B cell (primary cell): ENCODE measurements at regions not wholly inside any gene's neighbourhood (a gene's known extent, or its start where the extent isn't known, plus 50 kb on each side); places are given as distances from the start of the nearest gene placed in this dataset.

Source experiments
- ATAC-seq: fragments of 200-7000 bp; cut with Tn5 transposase; one replicate; pipeline ENCODE4 v1.10.0; 2021; ENCODE audit warnings: low read depth, mild to moderate bottlenecking, moderate number of reproducible peaks, moderate library complexity
- CTCF ChIA-PET: fragments of 350-600 bp; sonication (Branson Sonifier 250); formaldehyde crosslinking; loops from one replicate; lab custom pipeline; 2021; ENCODE audit warnings: antibody characterized with exemption, inconsistent platforms; lab: Charles Lee
- POLR2A ChIA-PET: fragments of 350-600 bp; sonication (Branson Sonifier 250); formaldehyde crosslinking; loops from one replicate; lab custom pipeline; 2021; ENCODE audit warnings: antibody characterized with exemption; lab: Charles Lee
- DNase-seq: peaks from one replicate; pipeline ENCODE4 v3.0.0; 2013
- H2AFZ ChIP-seq: 2 replicates; pipeline ENCODE4 v1.6.1; 2012; ENCODE audit warnings: mild to moderate bottlenecking, low read depth, low read length; ENCODE audit not compliant: insufficient read depth, poor library complexity, severe bottlenecking
- H3K27ac ChIP-seq, 2 donors: 1 replicate in 1 of 2; 2 replicates in 1 of 2; pipeline ENCODE4 v1.5.1; 2012 to 2013; ENCODE audit warnings: low read length in 2 of 2, mild to moderate bottlenecking in 2 of 2, moderate library complexity in 1 of 2
- H3K27me3 ChIP-seq, 4 experiments: fragments of 200-600 bp in 1 of 4; sonication (generic) in 1 of 4; replicated peaks in 1 of 4; 1 replicate in 2 of 4; 2 replicates in 2 of 4; pipeline versions ENCODE4 v1.6.1 to v1.7.0; 2013 to 2016; ENCODE audit warnings: low read length in 3 of 4, mild to moderate bottlenecking in 2 of 4, mixed read lengths in 1 of 4, moderate library complexity in 1 of 4; ENCODE audit not compliant: insufficient read depth in 4 of 4, control insufficient read depth in 3 of 4; ENCODE audit errors: control extremely low read depth in 1 of 4
- H3K36me3 ChIP-seq, 2 experiments: replicated peaks in 1 of 2; 1 replicate in 1 of 2; 2 replicates in 1 of 2; pipeline versions ENCODE4 v1.6.1 to v1.7.1; 2013; ENCODE audit warnings: low read length in 1 of 2; ENCODE audit not compliant: insufficient read depth in 2 of 2, control insufficient read depth in 1 of 2; ENCODE audit errors: control extremely low read depth in 1 of 2, extremely low read depth in 1 of 2
- H3K4me1 ChIP-seq, 2 donors: fragments of 200-600 bp in 1 of 2; sonication (generic) in 1 of 2; 1 replicate in 1 of 2; 2 replicates in 1 of 2; pipeline versions ENCODE4 v1.5.1 to v1.6.1; 2013 to 2017; ENCODE audit warnings: low read length in 2 of 2; ENCODE audit not compliant: control insufficient read depth in 2 of 2, insufficient read depth in 2 of 2
- H3K4me2 ChIP-seq: replicated peaks from 2 replicates; pipeline ENCODE3; 2012; ENCODE audit warnings: mild to moderate bottlenecking, low read depth, low read length; ENCODE audit not compliant: poor library complexity, severe bottlenecking
- H3K4me3 ChIP-seq, 5 experiments: fragments of 200-600 bp in 1 of 5; sonication (generic) in 1 of 5; 1 replicate in 3 of 5; 2 replicates in 2 of 5; pipeline versions ENCODE4 v1.5.1 to v1.7.0; 2011 to 2016; ENCODE audit warnings: low read length in 4 of 5, mild to moderate bottlenecking in 4 of 5, low read depth in 2 of 5, control low read depth in 1 of 5, moderate library complexity in 1 of 5; ENCODE audit not compliant: insufficient read depth in 1 of 5; ENCODE audit errors: control extremely low read depth in 1 of 5, extremely low read depth in 1 of 5
- H3K79me2 ChIP-seq: fragments of 200-600 bp; sonication (generic); one replicate; pipeline ENCODE4 v1.6.0; 2016; ENCODE audit warnings: low read length; ENCODE audit not compliant: control insufficient read depth, insufficient read depth
- H3K9ac ChIP-seq: fragments of 200-600 bp; sonication (generic); 2 replicates; pipeline ENCODE4 v1.6.1; 2017; ENCODE audit warnings: mild to moderate bottlenecking, low read length, moderate library complexity
- H3K9me3 ChIP-seq, 3 donors: one replicate each; pipeline versions ENCODE4 v1.6.1 to v1.7.1; 2013; ENCODE audit warnings: low read length in 2 of 3; ENCODE audit not compliant: control insufficient read depth in 2 of 3, insufficient read depth in 1 of 3; ENCODE audit errors: control extremely low read depth in 1 of 3
- H4K20me1 ChIP-seq: 2 replicates; pipeline ENCODE4 v1.6.0; 2012; ENCODE audit warnings: mild to moderate bottlenecking, low read length; ENCODE audit not compliant: insufficient read depth, control insufficient read depth, poor library complexity, severe bottlenecking
- H3K27ac Mint-ChIP-seq: one replicate; pipeline ENCODE4 v1.8.0; 2021; ENCODE audit warnings: mixed read lengths
- H3K27me3 Mint-ChIP-seq: one replicate; pipeline ENCODE4 v1.8.0; 2021; ENCODE audit warnings: mixed read lengths
- H3K4me1 Mint-ChIP-seq: one replicate; pipeline ENCODE4 v1.8.0; 2021; ENCODE audit warnings: mixed read lengths
- H3K4me3 Mint-ChIP-seq: one replicate; pipeline ENCODE4 v1.8.0; 2021; ENCODE audit warnings: mixed read lengths
- H3K9me3 Mint-ChIP-seq: one replicate; pipeline ENCODE4 v1.8.0; 2022; ENCODE audit warnings: mixed read lengths; ENCODE audit not compliant: insufficient read depth
- CTCF ChIP-seq: fragments of 200-600 bp; IDR thresholded peaks from one replicate; pipeline ENCODE4 v1.8.0; 2022; ENCODE audit warnings: antibody characterized with exemption, mild to moderate bottlenecking
- EZH2 ChIP-seq: IDR thresholded peaks from 2 replicates; pipeline ENCODE4 v1.6.1; 2012; ENCODE audit warnings: borderline replicate concordance, low read depth, mild to moderate bottlenecking, moderate library complexity, low read length; ENCODE audit not compliant: insufficient read depth, poor library complexity, severe bottlenecking
- WGBS: methylation state at CpG from one replicate; pipeline ENCODE4 v1.1.5; 2013; ENCODE audit warnings: missing lambda C conversion rate; ENCODE audit not compliant: insufficient coverage; 5-methylcytosine and 5-hydroxymethylcytosine counted together
- intact Hi-C: fragments of 100-400 bp; cut with micrococcal nuclease; formaldehyde crosslinking; loops from one replicate; pipeline ENCODE4 v1.10.0; 2022

GRCh38 chr4:76841026-76841425 lies 56.9 kb downstream of the SOWAHB start:
- CTCF ChIA-PET: no interaction called here
- Histone ChIP-seq H3K27ac (no peak overlapping the region), H3K79me2 (no peaks in the 10 kb centered on the region), H4K20me1 (no peaks in the 10 kb centered on the region), H3K4me2 (no peak overlapping the region), H3K36me3 (no peaks in the 10 kb centered on the region), H3K9me3 (peaks cover 0 to 12% (median 0%) of the 10 kb centered on the region in 3 donors), H3K27me3 (peaks cover 0 to 10% (median 0%) of the 10 kb centered on the region in 4 experiments), H3K4me1 (no peaks in the 10 kb centered on the region), H2AFZ (no peak overlapping the region), H3K4me3 (no peak overlapping the region), H3K9ac (no peak overlapping the region)
- POLR2A ChIA-PET: interaction anchor here (0.7 kb wide), 1 partner anchor 486 kb away, joined by 4 read pairs; no protein-coding TSS in a partner anchor
- WGBS: 100% methylated on average over 1 of the region's 3 CpGs
- no peak for TF ChIP-seq CTCF
- TF ChIP-seq EZH2: no peak
- H3K4me3 Mint-ChIP-seq: no peak overlapping the region
- no peaks in the 10 kb centered on the region for H3K9me3 Mint-ChIP-seq
- intact Hi-C loops: no loop called here
- H3K27ac Mint-ChIP-seq: no peak overlapping the region
- peaks cover 2% of the 10 kb centered on the region for H3K27me3 Mint-ChIP-seq
- no peaks in the 10 kb centered on the region for H3K4me1 Mint-ChIP-seq
- no peak for DNase-seq
- ATAC-seq: no peak

- Histone ChIP-seq H3K27ac (no peak overlapping the region), H3K4me3 (no peak overlapping the region), H3K9me3 (peaks cover 0 to 12% (median 0%) of the 10 kb centered on the region in 3 donors), H3K79me2 (no peaks in the 10 kb centered on the region), H3K4me2 (no peak overlapping the region), H3K36me3 (no peaks in the 10 kb centered on the region), H3K4me1 (no peaks in the 10 kb centered on the region), H4K20me1 (no peaks in the 10 kb centered on the region), H3K27me3 (no peaks in the 10 kb centered on the region), H3K9ac (no peak overlapping the region), H2AFZ (no peak overlapping the region)
- Mint-ChIP-seq H3K4me1 (no peaks in the 10 kb centered on the region), H3K9me3 (no peaks in the 10 kb centered on the region), H3K27me3 (no peaks in the 10 kb centered on the region), H3K27ac (no peak overlapping the region), H3K4me3 (no peak overlapping the region)
- ATAC-seq: no peak
- TF ChIP-seq EZH2: no peak
- TF ChIP-seq CTCF: no peak
- intact Hi-C loops: no loop called here
- DNase-seq: no peak
- ChIA-PET CTCF (no interaction called here), POLR2A (no interaction called here)
- WGBS: 58% methylated on average over 3 of the region's 4 CpGs
Observed at GRCh38 chr4:76836860-76837562, 60.9 kb downstream of the SOWAHB start.
